GM12875 (cell line): ENCODE measurements at regions not wholly inside any gene's neighbourhood (a gene's known extent, or its start where the extent isn't known, plus 50 kb on each side); places are given as distances from the start of the nearest gene placed in this dataset.

Source experiments
- H3K4me3 ChIP-seq: one replicate; pipeline ENCODE4 v1.5.1; 2011; ENCODE audit warnings: low read depth, low read length, control low read depth
- CTCF ChIP-seq: IDR thresholded peaks from 2 replicates; pipeline ENCODE4 v1.5.1; 2011; ENCODE audit warnings: low read depth, mild to moderate bottlenecking, control low read depth, inconsistent platforms, low read length, moderate library complexity, borderline replicate concordance; ENCODE audit not compliant: insufficient read depth

GRCh38 chr5:63831381-63831780 lies 130.9 kb downstream of the HTR1A start:
- H3K4me3 ChIP-seq, result no peak overlapping the region
- no peak for TF ChIP-seq CTCF

GRCh38 chr5:63825984-63826383 lies 136.3 kb downstream of the HTR1A start:
- TF ChIP-seq CTCF, result no peak
- H3K4me3 ChIP-seq, result no peak overlapping the region

- no peak overlapping the region for H3K4me3 ChIP-seq
- no peak for TF ChIP-seq CTCF
These were observed 138.7 kb downstream of the HTR1A start for GRCh38 chr5:63823583-63823982.

GRCh38 chr5:63822614-63823013 lies 139.6 kb downstream of the HTR1A start:
- H3K4me3 ChIP-seq, result no peak overlapping the region
- TF ChIP-seq CTCF, result no peak

GRCh38 chr5:63820577-63820976 lies 141.7 kb downstream of the HTR1A start:
- no peak overlapping the region for H3K4me3 ChIP-seq
- no peak for TF ChIP-seq CTCF

GRCh38 chr5:63812693-63813092 lies 149.6 kb downstream of the HTR1A start:
- H3K4me3 ChIP-seq, result no peak overlapping the region
- TF ChIP-seq CTCF, result no peak

- TF ChIP-seq CTCF, result no peak
- no peak overlapping the region for H3K4me3 ChIP-seq
These were observed 150.3 kb downstream of the HTR1A start for GRCh38 chr5:63811961-63812360.
